H1 (cell line): ENCODE measurements at regions not wholly inside any gene's neighbourhood (a gene's known extent, or its start where the extent isn't known, plus 50 kb on each side); places are given as distances from the start of the nearest gene placed in this dataset.

ENCODE experiments used
- CTCF ChIA-PET: fragments of 300-600 bp; sonication (Branson Sonifier 250); formaldehyde crosslinking; loops from one replicate; lab custom pipeline; 2021; ENCODE audit not compliant: partially characterized antibody; lab: Charles Lee
- POLR2A ChIA-PET: fragments of 300-600 bp; sonication (Branson Sonifier 250); formaldehyde crosslinking; loops from one replicate; lab custom pipeline; 2021; ENCODE audit warnings: inconsistent platforms; ENCODE audit not compliant: partially characterized antibody; lab: Charles Lee
- DNase-seq, 2 experiments: peaks; one replicate each; pipeline versions ENCODE4 v3.0.0 to v3.0.0-alpha.2; 2010 to 2022; ENCODE audit warnings: low spot score in 2 of 2, low read depth in 1 of 2, mixed read lengths in 1 of 2
- FAIRE-seq: peaks from 2 replicates; lab custom pipeline; 2011; peaks lifted over from hg19 to GRCh38; lab: Jason Lieb, UNC
- H2AFZ ChIP-seq: 2 replicates; pipeline ENCODE4 v1.8.1; 2012; ENCODE audit warnings: low read length, inconsistent platforms
- H2AK5ac ChIP-seq: 2 replicates; pipeline ENCODE4 v1.6.1; 2013; ENCODE audit warnings: low read depth, low read length
- H2BK120ac ChIP-seq: replicated peaks from 2 replicates; pipeline ENCODE3; 2013; ENCODE audit warnings: low read depth, low read length, inconsistent platforms
- H2BK12ac ChIP-seq: 2 replicates; pipeline ENCODE4 v1.6.1; 2013; ENCODE audit warnings: low read depth, low read length
- H2BK15ac ChIP-seq: 2 replicates; pipeline ENCODE4 v1.6.1; 2013; ENCODE audit warnings: low read length
- H2BK20ac ChIP-seq: 2 replicates; pipeline ENCODE4 v1.6.1; 2013; ENCODE audit warnings: low read length
- H2BK5ac ChIP-seq: 2 replicates; pipeline ENCODE4 v1.6.1; 2013; ENCODE audit warnings: low read depth, low read length
- H3K14ac ChIP-seq: 2 replicates; pipeline ENCODE4 v1.6.1; 2013; ENCODE audit warnings: inconsistent platforms; ENCODE audit not compliant: insufficient read length
- H3K18ac ChIP-seq: 2 replicates; pipeline ENCODE4 v1.6.1; 2013; ENCODE audit warnings: low read length; ENCODE audit errors: extremely low read depth
- H3K23ac ChIP-seq: 2 replicates; pipeline ENCODE4 v1.6.1; 2013; ENCODE audit warnings: inconsistent platforms; ENCODE audit not compliant: insufficient read length
- H3K23me2 ChIP-seq: 2 replicates; pipeline ENCODE4 v1.6.1; 2013; ENCODE audit warnings: low read depth, low read length
- H3K27ac ChIP-seq: 2 replicates; pipeline ENCODE4 v1.6.1; 2011; ENCODE audit warnings: low read depth, low read length, inconsistent platforms
- H3K27me3 ChIP-seq, 4 experiments: replicated peaks in 1 of 4; 1 replicate in 1 of 4; 2 replicates in 3 of 4; pipeline versions ENCODE4 v1.6.1 to v1.8.1; 2011 to 2013; ENCODE audit warnings: low read length in 3 of 4, mild to moderate bottlenecking in 3 of 4, inconsistent platforms in 2 of 4, mixed read lengths in 2 of 4, moderate library complexity in 1 of 4; ENCODE audit not compliant: control insufficient read depth in 3 of 4, insufficient read depth in 3 of 4; ENCODE audit errors: extremely low read depth in 1 of 4
- H3K36me3 ChIP-seq, 4 experiments: 2 replicates each; pipeline versions ENCODE4 v1.6.1 to v1.8.1; 2011 to 2013; ENCODE audit warnings: mild to moderate bottlenecking in 4 of 4, low read length in 3 of 4, moderate library complexity in 2 of 4, control low read depth in 1 of 4, inconsistent platforms in 1 of 4; ENCODE audit not compliant: insufficient read depth in 4 of 4, control insufficient read depth in 2 of 4
- H3K4ac ChIP-seq: replicated peaks from 2 replicates; pipeline ENCODE3; 2013; ENCODE audit warnings: low read length, low read depth, mixed read lengths, inconsistent platforms; ENCODE audit not compliant: insufficient read length
- H3K4me1 ChIP-seq, 4 experiments: replicated peaks in 1 of 4; 1 replicate in 1 of 4; 2 replicates in 3 of 4; pipeline versions ENCODE4 v1.6.1 to v1.8.1; 2011 to 2013; ENCODE audit warnings: low read length in 3 of 4, inconsistent platforms in 2 of 4, mixed read lengths in 1 of 4; ENCODE audit not compliant: insufficient read depth in 4 of 4, control insufficient read depth in 3 of 4
- H3K4me2 ChIP-seq, 2 experiments: 2 replicates each; pipeline versions ENCODE4 v1.6.1 to v1.8.1; 2011 to 2013; ENCODE audit warnings: low read depth in 2 of 2, low read length in 2 of 2, control low read depth in 1 of 2, inconsistent platforms in 1 of 2, mild to moderate bottlenecking in 1 of 2; ENCODE audit not compliant: insufficient read depth in 1 of 2
- H3K4me3 ChIP-seq, 4 experiments: fragments of 200-600, 300-600 bp in 1 of 4; sonication (generic), shearing (Covaris generic), sonication (Bioruptor Twin) in 1 of 4; 2 replicates each; pipeline versions ENCODE4 v1.5.1 to v1.8.1; 2011 to 2016; ENCODE audit warnings: low read length in 4 of 4, low read depth in 3 of 4, control low read depth in 2 of 4, inconsistent platforms in 2 of 4, mild to moderate bottlenecking in 2 of 4, mixed read lengths in 1 of 4, moderate library complexity in 1 of 4; ENCODE audit not compliant: insufficient read depth in 2 of 4; ENCODE audit errors: extremely low read depth in 1 of 4
- H3K56ac ChIP-seq: replicated peaks from 2 replicates; pipeline ENCODE3; 2013; ENCODE audit warnings: low read depth, mild to moderate bottlenecking, mixed read lengths, low read length, inconsistent platforms; ENCODE audit not compliant: insufficient read length
- H3K79me1 ChIP-seq: 2 replicates; pipeline ENCODE4 v1.6.1; 2013; ENCODE audit warnings: low read depth, low read length, control low read depth
- H3K79me2 ChIP-seq, 2 experiments: 2 replicates each; pipeline versions ENCODE4 v1.6.1 to v1.8.1; 2012 to 2013; ENCODE audit warnings: low read length in 2 of 2, mild to moderate bottlenecking in 2 of 2, inconsistent platforms in 1 of 2; ENCODE audit not compliant: insufficient read depth in 2 of 2, control insufficient read depth in 1 of 2
- H3K9ac ChIP-seq, 4 experiments: replicated peaks in 1 of 4; 1 replicate in 1 of 4; 2 replicates in 3 of 4; pipeline versions ENCODE4 v1.6.1 to v1.8.1; 2011 to 2013; ENCODE audit warnings: low read depth in 3 of 4, low read length in 3 of 4, control low read depth in 2 of 4, mild to moderate bottlenecking in 2 of 4, moderate library complexity in 2 of 4, inconsistent platforms in 1 of 4; ENCODE audit errors: extremely low read depth in 1 of 4
- H3K9me3 ChIP-seq, 2 experiments: 2 replicates each; pipeline versions ENCODE4 v1.6.1 to v1.8.1; 2012 to 2013; ENCODE audit warnings: mild to moderate bottlenecking in 2 of 2, moderate library complexity in 2 of 2, control low read depth in 1 of 2, inconsistent platforms in 1 of 2, low read depth in 1 of 2, low read length in 1 of 2, mixed read lengths in 1 of 2; ENCODE audit not compliant: insufficient read depth in 2 of 2
- H4K20me1 ChIP-seq, 2 experiments: replicated peaks in 1 of 2; 2 replicates each; pipeline versions ENCODE3 to v1.8.1; 2011 to 2013; ENCODE audit warnings: inconsistent platforms in 2 of 2, low read length in 2 of 2, mild to moderate bottlenecking in 1 of 2; ENCODE audit not compliant: insufficient read depth in 2 of 2, control insufficient read depth in 1 of 2
- H4K5ac ChIP-seq: 2 replicates; pipeline ENCODE4 v1.6.1; 2013; ENCODE audit warnings: low read length, low read depth, mixed read lengths, inconsistent platforms; ENCODE audit not compliant: insufficient read length
- H4K8ac ChIP-seq: 2 replicates; pipeline ENCODE4 v1.8.0; 2013; ENCODE audit warnings: mild to moderate bottlenecking, moderate library complexity, low read length, inconsistent platforms; ENCODE audit not compliant: insufficient read depth; ENCODE audit errors: extremely low read depth
- H4K91ac ChIP-seq: replicated peaks from 2 replicates; pipeline ENCODE3; 2013; ENCODE audit warnings: low read length, mixed read lengths, inconsistent platforms; ENCODE audit not compliant: insufficient read length
- GABPA ChIP-seq: IDR thresholded peaks from 2 replicates; pipeline ENCODE4 v1.6.1; 2011; ENCODE audit warnings: mild to moderate bottlenecking, low read length, moderate library complexity, borderline replicate concordance; ENCODE audit not compliant: insufficient read depth
- JUN ChIP-seq: IDR thresholded peaks from 2 replicates; pipeline ENCODE4 v1.6.1; 2011; ENCODE audit warnings: low read depth, mild to moderate bottlenecking, improper control_type of control experiment, low read length
- JUND ChIP-seq: IDR thresholded peaks from 2 replicates; pipeline ENCODE4 v1.6.1; 2011; ENCODE audit warnings: mild to moderate bottlenecking, improper control_type of control experiment, low read length
- MAFK ChIP-seq: IDR thresholded peaks from 2 replicates; pipeline ENCODE4 v1.6.1; 2012; ENCODE audit warnings: low read depth, mild to moderate bottlenecking, improper control_type of control experiment, low read length
- NANOG ChIP-seq: IDR thresholded peaks from 2 replicates; pipeline ENCODE4 v1.6.1; 2011; ENCODE audit warnings: low read length, low read depth, mild to moderate bottlenecking, inconsistent platforms; ENCODE audit not compliant: insufficient read depth, poor library complexity, severe bottlenecking
- WGBS, 2 experiments: shearing (Covaris generic) in 1 of 2; methylation state at CpG; one replicate each; pipeline versions ENCODE4 v1.1.6 to v1.1.7; 2013 to 2015; ENCODE audit warnings: low lambda C conversion rate in 2 of 2, mixed read lengths in 2 of 2, inconsistent platforms in 1 of 2, low coverage in 1 of 2, missing lambda C conversion rate in 1 of 2; ENCODE audit not compliant: insufficient replicate concordance in 2 of 2, insufficient coverage in 1 of 2, insufficient read length in 1 of 2; ENCODE audit errors: extremely low coverage in 1 of 2, missing lambda C conversion rate in 1 of 2; 5-methylcytosine and 5-hydroxymethylcytosine counted together

DNA sequence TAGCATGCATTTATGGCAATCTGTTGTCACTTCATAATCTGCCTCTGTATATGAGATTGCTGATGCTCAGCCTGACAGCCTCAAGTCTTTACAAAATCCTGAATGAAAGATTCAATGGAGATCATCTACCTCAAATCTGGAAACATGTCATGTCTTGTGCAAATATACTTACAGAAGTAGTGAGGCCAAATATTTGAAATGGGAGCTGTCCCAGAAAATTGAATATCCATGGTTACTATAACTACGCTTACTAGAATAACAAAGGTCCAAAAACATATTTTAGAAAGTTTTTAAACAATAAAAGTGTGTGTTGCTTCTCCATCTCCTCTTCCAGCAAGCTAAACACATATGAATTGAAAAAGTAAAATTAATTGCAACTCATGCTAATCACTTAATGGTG is 133.2 kb upstream of the DPH6 start:
- no peak overlapping the region for H4K5ac ChIP-seq
- H2BK12ac ChIP-seq, result no peak overlapping the region
- no peaks in the 10 kb centered on the region for H3K9me3 ChIP-seq
- no peak overlapping the region for H3K4me3 ChIP-seq
- WGBS, 2 experiments, result 90% methylated on average over 1 of the region's 1 CpG; no CpG with 5 or more reads in 1 of the 2 experiments
- no peak overlapping the region for H3K27ac ChIP-seq
- TF ChIP-seq NANOG (no peak), JUND (no peak), MAFK (no peak), JUN (no peak), GABPA (no peak)
- H3K36me3 ChIP-seq, result no peaks in the 10 kb centered on the region
- no peak overlapping the region for H3K14ac ChIP-seq
- no peak overlapping the region for H3K18ac ChIP-seq
- ChIA-PET CTCF (no interaction called here), POLR2A (no interaction called here)
- no peaks in the 10 kb centered on the region for H3K23me2 ChIP-seq
- no peak overlapping the region for H2AK5ac ChIP-seq
- no peak overlapping the region for H3K4ac ChIP-seq
- H2BK15ac ChIP-seq, result no peak overlapping the region
- DNase-seq (no peak), FAIRE-seq (no peak)
- no peak overlapping the region for H3K23ac ChIP-seq
- H3K79me2 ChIP-seq, result no peaks in the 10 kb centered on the region
- peaks cover 0 to 2% (median 0%) of the 10 kb centered on the region in 4 experiments; a peak in 1 of 7 replicates for H3K4me1 ChIP-seq
- H4K8ac ChIP-seq, result no peak overlapping the region
- no peaks in the 10 kb centered on the region for H3K79me1 ChIP-seq
- H2AFZ ChIP-seq, result no peak overlapping the region
- H3K27me3 ChIP-seq, result no peaks in the 10 kb centered on the region
- H3K9ac ChIP-seq, result no peak overlapping the region
- H2BK5ac ChIP-seq, result no peak overlapping the region
- no peak overlapping the region for H3K56ac ChIP-seq
- no peak overlapping the region for H3K4me2 ChIP-seq
- no peak overlapping the region for H4K91ac ChIP-seq
- H2BK20ac ChIP-seq, result no peak overlapping the region
- H2BK120ac ChIP-seq, result no peak overlapping the region
- no peaks in the 10 kb centered on the region for H4K20me1 ChIP-seq
